MM.1S (cell line): ENCODE measurements at regions not wholly inside any gene's neighbourhood (a gene's known extent, or its start where the extent isn't known, plus 50 kb on each side); places are given as distances from the start of the nearest gene placed in this dataset.
A peak's percentile ranks its signal among the peaks of the same experiment; 100 is the strongest.

Experiments
- CTCF ChIP-seq: fragments of 300-600 bp; sonication (generic); IDR thresholded peaks from 2 replicates; pipeline ENCODE4 v1.5.1; 2016; ENCODE audit warnings: antibody characterized with exemption, low read length, mixed read lengths
- EZH2phosphoT487 ChIP-seq: fragments of 300-600 bp; sonication (generic); IDR thresholded peaks from 2 replicates; pipeline ENCODE4 v1.6.1; 2018; ENCODE audit warnings: antibody characterized with exemption, low read length

- TF ChIP-seq CTCF (peak; percentile 75), EZH2phosphoT487 (no peak)
These were observed 101.9 kb downstream of the FOXI3 start for GRCh38 chr2:88350331-88351248.
